Activated CD4-positive, alpha-beta T cell treated with anti-CD3 and anti-CD28 coated beads, Interleukin-2, amount 50 U/mL, for 4 hours (primary cell): ENCODE measurements at regions not wholly inside any gene's neighbourhood (a gene's known extent, or its start where the extent isn't known, plus 50 kb on each side); places are given as distances from the start of the nearest gene placed in this dataset.
"Not testable (repeated sequence)": the region's sequence is repeated elsewhere in the genome, so short reads cannot be mapped to it uniquely, and the experiment has no call there.

Experiments
- DNase-seq, 2 experiments: peaks; one replicate each; pipeline ENCODE4 v3.0.0-alpha.2; 2020

DNA sequence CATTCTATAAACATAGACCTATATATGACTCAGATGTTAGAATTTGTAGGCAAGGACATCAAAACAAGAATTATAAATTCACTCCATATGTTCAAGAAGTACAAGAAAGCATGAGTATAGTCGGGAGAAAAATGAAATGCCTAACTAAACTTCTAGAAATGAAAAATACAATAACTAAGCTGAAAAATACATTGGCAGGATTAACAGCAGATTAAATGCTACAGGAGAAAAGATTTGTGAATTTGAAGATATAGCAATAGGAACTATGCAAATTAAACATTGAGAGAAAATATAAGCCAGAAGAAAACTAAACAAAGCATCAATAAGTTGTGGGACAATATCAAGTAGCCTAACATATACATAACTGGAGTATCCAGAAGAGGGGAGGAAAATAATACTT is 55.3 kb upstream of the PRSS3 start:
- no peak for DNase-seq

DNA sequence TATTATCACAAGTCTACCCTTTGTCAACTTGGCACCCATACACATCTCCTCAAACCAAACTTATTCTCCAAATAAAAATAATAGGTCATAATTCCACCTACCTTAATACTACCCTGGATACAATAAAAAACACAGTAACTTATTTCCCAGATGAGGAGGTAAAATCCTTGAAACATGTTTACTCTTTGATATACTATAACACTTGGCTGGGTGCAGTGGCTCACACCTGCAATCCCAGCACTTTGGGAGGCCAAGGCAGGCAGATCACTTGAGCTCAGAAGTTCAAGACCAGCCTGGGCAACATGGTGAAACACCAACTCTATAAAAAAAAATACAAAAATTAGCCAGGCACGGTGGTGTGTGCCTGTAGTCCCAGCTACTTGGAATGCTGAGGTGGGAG is 54.4 kb upstream of the PRSS3 start:
- not testable (repeated sequence) for DNase-seq

DNA sequence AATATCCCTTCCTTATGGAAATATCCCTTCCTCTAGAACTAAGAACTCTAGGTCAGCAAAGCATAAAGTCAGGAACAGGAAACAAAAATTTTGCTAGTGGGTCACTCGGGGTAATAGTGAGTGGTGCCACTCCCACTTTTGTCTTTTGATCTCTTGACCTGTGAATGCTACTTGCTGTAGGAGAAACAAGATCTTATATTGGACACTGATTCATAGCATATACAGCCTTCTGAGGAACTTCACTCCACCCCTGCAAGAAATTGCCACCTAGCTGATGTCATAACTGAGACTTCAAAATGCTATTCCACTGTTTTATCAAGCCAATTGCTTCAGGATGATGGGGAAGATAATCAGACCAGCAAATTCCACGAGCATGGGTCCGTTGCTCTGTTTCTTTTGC is 53.3 kb upstream of the PRSS3 start:
- DNase-seq, result no peak

DNA sequence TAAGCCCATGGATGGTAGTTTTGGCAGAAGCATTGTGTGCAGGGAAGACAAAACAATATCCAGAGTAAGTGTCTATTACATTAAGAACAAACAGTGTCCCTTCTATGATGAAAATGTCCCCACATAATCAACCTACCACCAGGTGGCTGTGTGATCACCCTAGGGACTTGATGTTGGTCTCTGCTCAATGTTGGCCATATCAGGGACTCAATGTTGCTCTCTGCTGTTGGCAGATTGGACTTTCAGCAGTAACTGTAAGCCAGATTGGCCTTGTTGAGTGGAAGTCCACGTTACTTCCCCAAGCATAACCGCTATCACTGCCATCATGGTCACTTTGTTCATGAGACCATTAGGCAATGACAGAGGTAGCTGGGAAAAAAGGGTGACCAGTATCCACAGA is 52.8 kb upstream of the PRSS3 start:
- no peak for DNase-seq
